Natural killer cell treated with Interleukin-12 subunit alpha and Interleukin-12 subunit beta and Interleukin-15 and Interleukin-18, amount 100 ng/mL, for 72 hours (primary cell): ENCODE measurements at regions not wholly inside any gene's neighbourhood (a gene's known extent, or its start where the extent isn't known, plus 50 kb on each side); places are given as distances from the start of the nearest gene placed in this dataset.

Experiments used
- ATAC-seq, 2 donors: fragments of 150-1000 bp; cut with Tn5 transposase in 1 of 2; sonication (Bioruptor Pico), chemical (Tn5 transposase) in 1 of 2; 2 replicates each; pipeline ENCODE4 v1.10.0; 2021
- DNase-seq: peaks from one replicate; pipeline ENCODE4 v3.0.0; 2022; ENCODE audit warnings: low spot score
- H3K27ac Mint-ChIP-seq, 2 donors: 1 replicate in 1 of 2; 2 replicates in 1 of 2; pipeline ENCODE4 v1.8.0; 2022; ENCODE audit warnings: mixed read lengths in 2 of 2, mild to moderate bottlenecking in 1 of 2, moderate library complexity in 1 of 2
- H3K27me3 Mint-ChIP-seq, 2 donors: 1 replicate in 1 of 2; 2 replicates in 1 of 2; pipeline ENCODE4 v1.8.0; 2022; ENCODE audit warnings: mixed read lengths in 2 of 2
- H3K36me3 Mint-ChIP-seq: one replicate; pipeline ENCODE4 v1.8.0; 2022; ENCODE audit warnings: mixed read lengths
- H3K4me1 Mint-ChIP-seq, 2 donors: 1 replicate in 1 of 2; 2 replicates in 1 of 2; pipeline ENCODE4 v1.8.0; 2022; ENCODE audit warnings: low read depth in 2 of 2, mixed read lengths in 2 of 2, mild to moderate bottlenecking in 1 of 2
- H3K4me3 Mint-ChIP-seq: one replicate; pipeline ENCODE4 v1.8.0; 2022; ENCODE audit warnings: mixed read lengths
- H3K9me3 Mint-ChIP-seq: 2 replicates; pipeline ENCODE4 v1.8.0; 2022; ENCODE audit warnings: mixed read lengths

- no peak overlapping the region for H3K27ac Mint-ChIP-seq
- H3K36me3 Mint-ChIP-seq = peaks cover 4% of the 10 kb centered on the region
- H3K4me3 Mint-ChIP-seq = no peak overlapping the region
- no peak for ATAC-seq
- peaks cover 7 to 9% of the 10 kb centered on the region in 2 donors for H3K4me1 Mint-ChIP-seq
- peaks cover 0 to 5% of the 10 kb centered on the region in 2 donors for H3K27me3 Mint-ChIP-seq
- DNase-seq = no peak
- no peaks in the 10 kb centered on the region for H3K9me3 Mint-ChIP-seq
Measured at GRCh38 chr14:38134416-38135030, 73.2 kb upstream of the SSTR1 start.

DNA sequence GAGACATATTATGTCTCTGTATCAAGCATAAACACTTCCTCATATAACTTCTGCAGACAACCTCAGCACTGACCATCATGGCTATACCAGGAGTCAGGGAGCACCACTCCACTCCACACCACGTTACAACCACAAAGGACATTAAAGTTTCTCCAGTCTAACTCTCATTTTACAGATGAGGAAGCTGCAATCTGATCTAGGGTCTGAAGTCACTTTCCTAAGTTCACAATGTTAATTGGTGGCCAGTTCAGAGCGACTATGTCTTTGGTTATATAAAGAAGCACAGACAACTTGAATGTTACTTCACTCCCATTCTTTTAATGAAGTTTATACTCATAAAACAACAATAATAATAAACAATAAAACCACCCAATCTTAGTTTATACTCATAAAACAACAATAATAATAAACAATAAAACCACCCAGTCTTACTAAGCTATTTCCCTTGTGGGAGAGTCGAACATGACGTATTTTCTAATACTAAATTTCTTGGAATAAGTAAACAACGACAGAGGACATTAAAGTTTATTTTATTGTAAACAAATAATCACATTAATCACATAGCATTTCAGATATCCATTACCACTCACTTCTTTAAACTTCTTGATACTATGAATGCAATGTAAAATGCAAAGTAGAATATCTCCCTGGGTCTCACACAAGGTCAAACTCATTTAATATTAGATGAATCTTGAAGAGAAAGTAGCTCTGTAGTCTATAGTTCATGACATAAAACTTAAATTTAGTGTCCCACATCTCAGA is 72.4 kb upstream of the SSTR1 start:
- H3K4me1 Mint-ChIP-seq = peaks cover 0 to under 1% of the 10 kb centered on the region in 2 donors
- H3K36me3 Mint-ChIP-seq = peaks cover 4% of the 10 kb centered on the region
- no peak overlapping the region for H3K4me3 Mint-ChIP-seq
- H3K9me3 Mint-ChIP-seq = no peaks in the 10 kb centered on the region
- DNase-seq = no peak
- peaks cover 0 to 5% of the 10 kb centered on the region in 2 donors for H3K27me3 Mint-ChIP-seq
- no peak for ATAC-seq
- no peak overlapping the region for H3K27ac Mint-ChIP-seq

DNA sequence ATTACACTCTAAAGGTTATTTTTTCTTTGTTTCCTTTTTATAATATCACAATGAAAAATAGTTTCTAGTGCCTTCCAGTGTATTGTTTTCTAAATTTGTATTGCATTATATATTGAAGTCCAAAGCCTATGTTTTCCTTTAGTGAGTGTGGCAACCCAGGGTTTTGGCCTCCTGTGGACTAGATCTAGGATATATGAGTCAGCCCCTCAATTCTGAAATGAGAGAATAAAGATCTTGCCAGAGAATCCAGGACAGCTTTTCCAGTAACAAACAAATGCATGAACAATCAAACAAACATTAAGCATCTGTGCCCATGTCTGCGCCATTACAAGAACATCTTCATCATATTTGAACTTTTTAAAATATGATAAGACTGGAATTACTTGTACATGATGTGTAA is 70.7 kb upstream of the SSTR1 start:
- H3K27me3 Mint-ChIP-seq = peaks cover 0 to 3% of the 10 kb centered on the region in 2 donors
- no peak for DNase-seq
- H3K9me3 Mint-ChIP-seq = no peaks in the 10 kb centered on the region
- H3K36me3 Mint-ChIP-seq = no peaks in the 10 kb centered on the region
- H3K4me3 Mint-ChIP-seq = no peak overlapping the region
- no peak for ATAC-seq
- H3K27ac Mint-ChIP-seq = no peak overlapping the region
- no peaks in the 10 kb centered on the region for H3K4me1 Mint-ChIP-seq

DNA sequence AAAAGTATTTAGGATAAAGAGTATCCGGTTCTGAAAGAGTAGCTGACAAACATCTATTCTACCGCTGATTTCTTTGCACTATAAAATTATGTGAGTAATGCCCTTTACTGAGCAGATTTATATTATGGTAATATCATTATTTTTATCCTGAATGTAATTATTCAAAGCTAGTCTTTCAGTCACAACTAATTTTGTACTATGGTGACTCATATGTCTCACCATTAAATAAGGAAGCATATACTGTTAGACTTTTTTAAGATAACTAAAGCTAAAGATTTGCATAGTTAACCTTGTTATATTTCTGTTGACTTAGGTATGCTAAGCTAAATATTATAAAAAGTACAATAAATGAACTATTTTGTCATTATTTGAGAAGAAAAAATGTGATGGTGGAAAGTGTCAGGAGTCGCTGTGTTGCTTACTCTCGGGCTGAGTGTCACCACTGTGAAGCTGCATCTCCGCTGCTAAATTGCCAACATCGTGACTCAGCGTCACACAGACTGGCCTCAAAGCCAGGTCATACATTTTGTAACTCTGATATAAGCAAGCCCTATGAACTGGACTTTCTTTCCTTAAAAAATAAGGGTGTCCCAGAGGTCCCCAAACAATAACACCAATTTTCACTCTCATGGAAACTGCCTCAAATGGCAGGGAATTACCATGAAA is 69.1 kb upstream of the SSTR1 start:
- H3K9me3 Mint-ChIP-seq = no peaks in the 10 kb centered on the region
- no peaks in the 10 kb centered on the region for H3K36me3 Mint-ChIP-seq
- H3K4me1 Mint-ChIP-seq = peaks cover 4 to 6% of the 10 kb centered on the region in 2 donors

GRCh38 chr14:38139926-38140325 is 67.8 kb upstream of the SSTR1 start:
- H3K36me3 Mint-ChIP-seq = no peaks in the 10 kb centered on the region
- DNase-seq (no peak), ATAC-seq (no peak)
- H3K27me3 Mint-ChIP-seq = peaks cover 3 to 5% of the 10 kb centered on the region in 2 donors
- no peaks in the 10 kb centered on the region for H3K9me3 Mint-ChIP-seq
- H3K4me3 Mint-ChIP-seq = no peak overlapping the region
- H3K4me1 Mint-ChIP-seq = peaks cover 4 to 11% of the 10 kb centered on the region in 2 donors
- H3K27ac Mint-ChIP-seq = no peak overlapping the region

More for the DNA sequence above, 69.1 kb upstream of the SSTR1 start:
- DNase-seq = no peak
- ATAC-seq = peak in 1 of 2 donors; percentile 52
- H3K27me3 Mint-ChIP-seq = peaks cover 0 to 3% of the 10 kb centered on the region in 2 donors
- no peak overlapping the region for H3K4me3 Mint-ChIP-seq
- no peak overlapping the region for H3K27ac Mint-ChIP-seq

GRCh38 chr14:38143170-38143569 is 64.5 kb upstream of the SSTR1 start:
- ATAC-seq = no peak
- no peak for DNase-seq
- peak overlapping the region in 1 of 2 donors; percentile 81 for H3K27ac Mint-ChIP-seq
- H3K36me3 Mint-ChIP-seq = no peaks in the 10 kb centered on the region
- no peaks in the 10 kb centered on the region for H3K9me3 Mint-ChIP-seq
- H3K4me3 Mint-ChIP-seq = no peak overlapping the region
- peaks cover 0 to 7% of the 10 kb centered on the region in 2 donors for H3K27me3 Mint-ChIP-seq
- H3K4me1 Mint-ChIP-seq = peaks cover 4 to 11% of the 10 kb centered on the region in 2 donors

GRCh38 chr14:38143659-38144505 is 63.8 kb upstream of the SSTR1 start:
- ATAC-seq (no peak), DNase-seq (no peak)
- Mint-ChIP-seq H3K27ac (peak overlapping the region in 1 of 2 donors; percentile 81), H3K4me1 (peaks cover 4 to 11% of the 10 kb centered on the region in 2 donors), H3K9me3 (no peaks in the 10 kb centered on the region), H3K27me3 (peaks cover 0 to 7% of the 10 kb centered on the region in 2 donors), H3K36me3 (no peaks in the 10 kb centered on the region), H3K4me3 (no peak overlapping the region)

GRCh38 chr14:38145142-38145541 is 62.6 kb upstream of the SSTR1 start:
- Mint-ChIP-seq H3K27ac (no peak overlapping the region), H3K27me3 (peaks cover 0 to 7% of the 10 kb centered on the region in 2 donors), H3K9me3 (no peaks in the 10 kb centered on the region), H3K4me1 (peaks cover 4 to 11% of the 10 kb centered on the region in 2 donors), H3K36me3 (no peaks in the 10 kb centered on the region), H3K4me3 (no peak overlapping the region)
- DNase-seq = no peak
- no peak for ATAC-seq

- no peak for ATAC-seq
- Mint-ChIP-seq H3K27me3 (peaks cover 0 to under 1% of the 10 kb centered on the region in 2 donors), H3K9me3 (no peaks in the 10 kb centered on the region), H3K4me1 (no peaks in the 10 kb centered on the region), H3K27ac (no peak overlapping the region), H3K36me3 (no peaks in the 10 kb centered on the region), H3K4me3 (no peak overlapping the region)
- no peak for DNase-seq
Measured at GRCh38 chr14:38150075-38150474, 57.6 kb upstream of the SSTR1 start.
